GM19467 (cell line): ENCODE measurements at regions not wholly inside any gene's neighbourhood (a gene's known extent, or its start where the extent isn't known, plus 50 kb on each side); places are given as distances from the start of the nearest gene placed in this dataset.

Experiments
- ATAC-seq: cut with Tn5 transposase; IDR thresholded peaks from one replicate; pipeline ENCODE4 v1.9.1; 2021; ENCODE audit warnings: mild to moderate bottlenecking, moderate library complexity; ENCODE audit not compliant: unreplicated experiment

DNA sequence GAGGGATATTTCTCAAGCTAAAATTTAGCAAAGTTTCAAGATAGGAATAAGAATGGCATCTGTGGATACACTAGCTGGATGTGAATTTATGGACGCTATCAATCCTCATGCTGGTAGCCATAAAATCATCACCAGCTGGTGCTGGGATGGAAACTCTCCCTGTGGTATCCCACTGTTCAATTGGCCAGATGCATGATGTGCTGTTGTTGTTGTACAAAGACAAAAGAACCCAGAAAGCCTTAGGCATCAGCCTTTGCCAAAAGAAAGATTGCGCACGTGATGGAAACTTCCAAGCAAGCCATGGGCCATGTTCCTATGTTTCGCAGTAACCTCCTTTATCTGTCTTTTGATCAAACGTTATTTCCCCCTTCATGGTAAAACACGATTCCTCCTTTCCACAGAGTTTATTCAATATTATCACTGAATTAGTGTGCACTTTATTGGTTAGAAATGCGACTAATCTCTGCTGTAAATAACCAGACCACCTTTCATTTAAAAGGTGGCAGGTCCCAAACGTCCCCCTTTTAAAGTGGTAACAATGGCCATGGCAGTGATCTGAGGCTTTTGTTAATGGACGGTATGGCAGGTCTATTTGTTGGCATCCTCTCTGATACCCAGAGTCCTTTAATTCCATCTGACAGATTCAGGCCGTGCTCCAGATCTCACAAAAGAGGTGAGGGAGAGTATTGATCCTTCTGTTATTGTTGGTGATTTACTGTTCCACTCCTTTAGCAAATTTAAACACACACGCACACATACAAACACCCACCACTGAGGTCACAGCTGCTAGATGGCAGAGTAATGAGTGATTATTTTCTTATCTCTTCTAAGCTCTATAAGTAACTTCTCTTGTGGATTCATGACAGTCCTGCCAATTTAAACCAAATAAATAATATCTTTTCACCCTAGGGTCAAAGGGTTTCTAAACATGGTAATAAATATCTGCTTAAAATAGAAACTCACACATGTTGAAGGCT lies 291.2 kb upstream of the KCNMB2 start:
- no peak for ATAC-seq

DNA sequence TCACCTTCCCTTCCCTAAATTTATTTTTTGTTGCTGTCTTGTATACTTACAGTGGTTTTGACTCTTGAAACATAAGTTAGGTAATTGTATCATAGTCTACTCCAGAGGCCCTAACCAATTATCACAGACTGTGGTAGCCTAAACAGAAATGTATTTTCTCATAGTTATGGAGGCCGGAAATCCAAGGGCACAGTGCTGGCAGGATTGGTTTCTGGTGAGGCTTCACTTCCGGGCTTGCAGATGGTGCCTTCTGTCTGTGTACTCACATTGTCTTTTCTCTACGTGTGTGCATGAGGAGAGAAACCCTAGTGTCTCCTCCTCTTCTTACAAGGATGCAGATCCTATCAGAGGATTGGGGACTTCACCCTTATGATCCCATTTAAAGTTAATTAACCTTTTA lies 290.2 kb upstream of the KCNMB2 start:
- ATAC-seq, result no peak

DNA sequence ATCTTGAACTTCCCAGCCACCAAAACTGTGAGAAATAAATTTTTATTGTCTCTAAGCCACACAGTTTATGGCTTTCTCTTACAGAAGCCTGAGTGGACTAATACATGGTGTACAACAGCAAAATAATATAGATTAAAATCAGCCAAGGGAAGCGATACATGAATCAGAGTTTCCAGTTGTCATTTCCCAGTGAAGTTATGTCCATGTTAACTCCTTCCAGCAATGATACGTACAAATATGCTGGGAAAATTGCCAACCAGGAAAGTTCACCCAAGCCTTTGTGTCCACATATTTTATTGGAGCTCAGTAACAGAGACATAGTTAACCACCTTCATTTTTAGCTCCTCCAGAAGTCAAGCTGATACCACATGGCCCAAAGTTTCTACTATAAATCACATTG lies 280.9 kb upstream of the KCNMB2 start:
- ATAC-seq, result no peak

DNA sequence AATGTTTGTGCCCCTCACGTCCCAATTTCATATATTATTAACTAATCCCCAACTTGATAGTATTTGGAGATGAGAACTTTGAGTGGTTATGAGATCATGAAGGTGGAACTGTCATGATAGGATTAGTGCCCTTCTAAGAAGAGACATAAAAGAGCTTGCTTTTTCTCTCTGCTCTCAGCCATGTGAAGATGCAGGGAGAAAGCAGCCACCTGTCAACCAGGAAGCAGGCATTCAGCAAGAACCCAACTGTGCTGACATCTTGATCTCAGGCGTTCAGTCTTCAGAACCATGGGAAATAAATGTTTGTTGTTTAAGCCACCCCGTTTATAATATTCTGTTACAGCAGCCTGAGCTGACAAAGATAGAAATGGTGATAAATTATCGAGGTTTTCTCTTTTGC lies 278.7 kb upstream of the KCNMB2 start:
- ATAC-seq, result no peak

DNA sequence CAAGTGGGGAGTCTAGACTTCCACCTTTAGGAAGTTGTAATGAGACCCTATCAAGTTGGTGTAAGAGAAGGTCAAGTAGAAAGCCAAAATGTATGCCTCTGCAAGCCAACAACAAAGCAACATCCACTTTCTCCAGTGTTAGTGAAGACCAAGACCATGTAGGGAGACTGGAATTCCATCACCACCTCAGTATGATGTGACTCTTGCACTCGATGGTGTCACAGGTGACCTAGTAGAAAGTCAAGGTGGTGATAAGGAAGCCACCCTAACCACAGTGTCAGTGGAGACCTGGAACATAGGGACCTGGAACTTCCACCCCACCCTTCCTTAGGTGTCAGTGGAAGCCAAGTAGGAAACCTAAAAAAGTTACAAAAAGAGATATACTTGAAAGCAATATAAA lies 278.1 kb upstream of the KCNMB2 start:
- no peak for ATAC-seq

DNA sequence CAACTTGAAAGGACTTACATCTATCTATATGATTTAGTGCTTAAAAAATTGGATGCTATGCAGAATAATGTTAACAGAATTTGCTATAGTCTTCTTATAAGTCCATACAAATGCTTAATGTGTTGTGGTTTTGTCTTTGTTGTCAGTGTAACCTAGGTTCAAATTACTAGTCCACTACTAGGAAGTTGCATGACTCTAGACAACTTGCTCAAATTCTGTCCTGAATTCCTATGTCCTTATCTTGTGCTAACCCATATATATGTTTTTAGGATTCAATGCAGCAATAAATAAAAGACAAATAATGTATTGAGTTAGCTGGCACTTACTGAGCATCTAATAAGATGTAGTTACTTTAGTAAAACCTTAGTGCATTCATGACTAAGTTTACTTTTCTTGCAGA lies 276.5 kb upstream of the KCNMB2 start:
- no peak for ATAC-seq

DNA sequence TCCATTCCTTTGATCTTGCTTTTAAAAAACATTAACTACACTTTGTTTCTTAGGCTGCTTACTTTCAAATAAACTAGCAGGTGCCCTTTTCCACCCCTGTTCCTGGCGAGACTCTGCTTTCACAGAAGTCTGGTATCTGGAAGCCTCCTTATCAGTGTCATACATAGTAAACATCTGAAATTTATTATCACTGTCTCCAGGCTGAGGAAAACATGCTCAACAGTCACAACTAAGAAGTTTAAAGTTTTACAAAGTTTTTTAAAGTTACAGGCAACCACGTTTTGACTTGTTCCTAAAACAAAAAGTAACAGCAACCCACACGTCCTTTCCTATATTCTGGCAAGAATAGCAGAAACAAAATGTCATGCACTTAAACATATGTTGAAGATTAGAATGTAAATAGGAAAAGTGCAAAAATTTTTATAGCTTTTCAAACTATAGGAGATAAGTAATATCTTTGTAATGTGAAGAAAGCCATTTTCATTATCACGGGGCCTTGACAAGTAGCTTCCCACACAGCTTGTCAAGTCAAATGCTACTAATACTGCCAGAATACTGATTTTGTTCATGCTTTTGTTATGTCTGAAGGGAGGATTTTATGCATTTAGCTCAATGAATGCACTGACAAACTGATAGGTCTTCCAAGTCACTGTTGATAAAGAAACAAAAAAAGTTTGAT lies 275.2 kb upstream of the KCNMB2 start:
- no peak for ATAC-seq

DNA sequence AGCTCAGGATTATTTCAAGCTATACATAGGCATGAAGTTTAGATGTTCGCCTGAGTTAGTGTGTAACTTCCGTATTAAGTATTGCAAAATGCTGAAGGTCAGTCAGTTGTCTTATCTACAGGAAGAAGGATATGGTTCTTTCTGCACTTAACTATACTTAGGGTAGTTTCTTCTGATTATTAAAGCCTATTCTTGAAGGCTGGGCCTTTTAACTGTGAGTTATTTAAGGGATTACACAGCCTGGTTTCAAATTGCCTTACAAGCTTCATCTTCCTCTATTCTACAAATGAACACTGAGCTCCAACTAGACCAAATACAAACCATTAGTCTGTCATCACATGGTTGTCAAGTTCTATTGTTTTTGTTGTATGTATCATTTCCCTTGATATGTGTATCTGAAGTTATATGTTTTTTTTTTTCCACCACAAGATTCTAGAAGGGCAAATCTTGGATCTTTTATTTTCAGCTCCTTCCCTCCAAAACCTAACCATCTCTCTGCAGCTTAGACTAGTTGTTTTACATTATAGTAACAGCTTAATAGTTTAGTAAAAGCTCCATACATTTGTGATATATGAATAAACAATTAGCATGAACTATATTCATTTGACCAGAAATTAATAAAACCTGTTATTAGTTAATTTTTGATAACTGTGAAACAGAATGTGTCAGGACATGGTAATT lies 272.9 kb upstream of the KCNMB2 start:
- no peak for ATAC-seq

DNA sequence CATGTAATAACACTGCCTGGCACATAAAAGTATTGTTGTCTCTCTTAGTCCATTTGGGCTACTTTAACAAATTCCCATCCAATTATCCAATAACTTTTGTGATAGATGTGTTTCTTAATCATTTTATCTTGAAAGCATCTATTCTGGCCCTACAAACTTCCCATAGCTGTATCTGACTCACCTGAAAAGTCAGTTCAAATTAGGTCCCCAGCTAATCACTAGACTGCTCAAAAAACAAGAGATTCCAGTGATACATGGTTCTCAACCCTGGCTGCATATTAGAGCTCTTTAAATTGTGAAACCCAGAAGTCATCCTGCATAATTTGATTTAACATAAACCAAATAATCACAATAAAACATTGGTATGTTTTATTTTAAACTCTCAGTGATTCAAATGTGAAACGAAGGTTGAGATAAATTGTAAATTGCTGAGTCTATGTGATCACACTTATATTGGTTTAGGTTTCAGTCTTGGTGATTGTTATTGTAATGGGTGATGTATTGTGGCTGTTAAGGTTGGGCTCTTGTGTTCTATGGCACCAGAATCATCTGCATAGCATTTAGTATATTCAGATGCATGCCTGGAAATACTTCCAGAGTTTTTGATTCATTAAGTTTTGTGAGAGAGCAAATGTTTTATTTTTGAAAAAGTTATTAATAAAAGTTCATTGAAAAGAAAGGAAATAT lies 268.9 kb upstream of the KCNMB2 start:
- ATAC-seq, result no peak

DNA sequence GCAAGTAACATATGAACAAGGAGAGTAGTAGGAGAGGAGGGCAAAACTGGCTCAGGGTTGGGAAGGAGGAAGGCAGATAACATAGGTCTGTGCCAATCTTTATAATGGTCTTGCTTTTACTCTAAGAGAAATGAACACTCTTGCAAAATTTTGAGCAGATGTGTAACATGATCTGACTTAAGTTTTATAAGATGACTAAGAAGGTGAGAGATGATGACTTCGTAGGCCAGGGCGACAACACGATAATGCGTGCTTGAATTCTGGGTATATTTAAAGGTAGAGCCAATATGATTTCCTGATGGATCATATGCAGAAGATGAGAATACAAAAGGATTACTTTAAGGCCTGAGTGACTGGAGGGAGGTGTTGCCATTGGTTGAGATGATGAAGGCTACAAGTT lies 265.4 kb upstream of the KCNMB2 start:
- no peak for ATAC-seq

DNA sequence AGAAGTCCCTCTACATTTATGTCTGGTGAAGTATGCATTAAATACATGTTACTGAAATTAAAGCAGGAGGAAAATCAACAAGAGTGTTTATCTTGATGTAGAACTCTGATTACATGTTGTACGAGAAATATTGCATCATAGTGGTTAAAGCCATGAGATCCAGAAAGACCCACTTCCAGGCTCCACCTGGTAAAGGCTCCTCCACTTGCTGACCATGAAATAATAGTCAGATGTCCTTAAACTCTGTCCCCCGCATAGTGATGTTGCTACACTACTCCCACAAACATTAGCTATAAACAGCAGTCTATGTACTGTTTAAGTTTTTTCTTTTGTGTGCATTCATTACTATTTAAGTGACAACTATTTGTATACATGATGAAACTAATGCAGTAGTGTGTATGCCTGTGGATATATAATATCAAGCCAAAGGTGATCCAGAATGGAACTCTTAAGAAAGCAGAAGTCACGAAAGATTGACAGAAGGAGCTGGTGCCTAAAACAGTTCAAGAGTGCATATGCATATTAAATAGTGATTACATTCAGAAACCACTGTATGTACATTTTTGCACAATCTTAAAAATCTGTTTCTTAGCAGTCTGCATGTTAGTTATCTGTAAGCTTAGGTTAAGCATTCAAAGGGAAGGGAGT lies 264.4 kb upstream of the KCNMB2 start:
- ATAC-seq, result no peak

DNA sequence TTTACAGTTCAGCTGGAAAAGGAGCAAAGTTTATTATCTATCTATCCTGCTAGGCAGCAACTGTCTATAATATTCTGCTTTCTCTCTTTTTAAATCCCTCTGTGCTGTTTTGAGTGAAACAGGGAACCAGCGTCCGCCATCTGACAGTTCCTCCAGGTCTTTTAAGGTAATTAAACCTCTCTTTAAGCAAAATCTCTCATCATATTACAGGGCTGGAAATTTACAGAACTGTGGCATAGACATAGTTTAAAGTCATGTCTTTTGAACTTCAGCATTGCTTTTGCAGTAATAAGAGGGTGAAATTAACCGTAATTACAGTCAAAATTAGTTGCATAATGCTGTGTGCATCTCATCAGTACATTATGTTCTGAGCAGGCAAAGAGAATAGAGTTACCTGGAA lies 263.4 kb upstream of the KCNMB2 start:
- ATAC-seq, result no peak

DNA sequence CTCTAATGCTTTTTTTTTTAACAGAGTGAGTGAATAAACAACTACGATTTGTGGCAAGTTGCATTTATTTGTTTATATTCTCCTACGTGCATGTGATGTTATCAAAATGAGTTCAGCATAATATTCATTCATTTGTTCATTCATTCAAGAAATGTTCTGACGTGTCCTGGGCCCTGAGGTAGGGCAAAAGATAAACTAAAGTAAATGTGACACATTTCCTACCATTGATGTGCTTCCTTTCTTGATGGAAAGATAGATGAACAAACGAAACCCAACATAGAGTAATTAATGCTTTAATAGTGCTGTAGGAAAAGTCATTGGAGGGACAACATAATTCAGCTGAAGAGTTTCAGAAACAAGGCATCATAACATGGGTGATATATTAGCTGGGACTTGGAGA lies 261.5 kb upstream of the KCNMB2 start:
- ATAC-seq, result no peak

DNA sequence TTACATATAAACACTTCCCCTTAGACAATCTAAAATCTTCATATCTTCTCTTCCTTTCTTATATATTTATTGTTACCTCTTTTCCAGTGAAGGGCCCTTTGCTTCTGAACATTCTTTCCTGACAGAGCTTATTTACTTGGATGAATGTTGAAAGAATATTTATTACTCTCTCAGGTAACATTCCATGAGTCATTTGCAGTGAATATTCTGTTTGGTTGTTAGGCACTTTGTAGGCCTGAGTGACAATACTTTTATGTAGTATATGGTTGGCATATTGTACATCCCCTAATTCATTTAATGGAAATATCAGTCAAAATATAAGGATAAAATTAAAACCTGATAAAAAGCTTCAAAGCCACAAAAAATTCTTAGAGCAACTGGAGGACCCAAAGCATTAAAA lies 260.9 kb upstream of the KCNMB2 start:
- no peak for ATAC-seq

DNA sequence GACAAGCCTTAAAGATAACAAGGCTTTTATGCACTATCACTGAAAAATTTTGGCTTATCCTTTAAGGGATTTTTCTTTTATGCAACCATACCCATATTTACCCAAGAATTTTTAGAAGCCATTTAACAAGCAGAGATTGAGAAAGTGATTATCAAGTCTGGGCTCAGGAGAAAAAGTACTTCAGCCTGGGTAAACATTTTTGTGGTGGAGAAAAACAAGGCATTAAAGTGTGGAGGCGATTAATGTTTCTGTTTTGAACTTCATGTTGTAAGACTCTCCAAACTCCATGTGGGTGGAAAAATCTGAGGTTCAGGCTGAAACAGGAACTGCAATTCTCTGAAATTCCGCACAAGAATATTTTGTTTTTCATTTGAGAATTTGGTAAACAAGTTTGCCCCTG lies 260.4 kb upstream of the KCNMB2 start:
- no peak for ATAC-seq

DNA sequence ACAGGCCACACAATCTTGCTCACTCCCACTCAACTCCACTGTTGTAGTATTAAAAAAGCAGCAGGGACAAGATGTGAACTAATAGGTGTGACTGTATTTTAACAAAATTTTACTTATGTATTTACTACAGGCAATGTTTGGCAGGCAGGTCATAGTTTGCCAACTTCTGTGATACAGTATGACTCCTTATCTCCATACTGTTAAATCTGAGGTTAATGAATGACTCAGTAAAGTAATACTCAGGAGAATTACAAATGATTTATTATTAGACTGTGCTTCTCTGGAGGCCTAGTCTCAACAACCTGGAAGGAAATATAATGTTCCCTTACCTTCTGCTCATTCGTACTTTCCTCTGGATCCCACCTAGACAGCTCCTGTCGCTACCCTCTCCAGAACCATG lies 258.6 kb upstream of the KCNMB2 start:
- no peak for ATAC-seq

DNA sequence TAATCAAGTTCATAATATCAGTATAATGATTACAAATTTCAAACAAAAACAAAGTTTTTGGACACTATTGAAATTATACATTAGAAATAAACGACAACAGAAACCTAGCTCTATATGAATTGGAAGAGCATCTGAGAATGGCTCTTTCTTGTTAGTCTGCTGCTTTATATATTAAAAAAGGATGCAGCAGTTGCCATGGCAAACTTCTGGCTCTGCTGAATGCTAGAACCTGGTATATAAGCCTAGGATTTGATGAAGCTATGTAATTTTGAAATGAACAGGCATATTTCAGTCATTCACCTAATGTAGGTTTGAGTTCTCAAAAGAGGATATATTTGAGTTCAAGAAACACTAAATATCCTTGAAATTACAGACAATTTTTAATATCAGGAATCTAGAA lies 252.7 kb upstream of the KCNMB2 start:
- no peak for ATAC-seq

DNA sequence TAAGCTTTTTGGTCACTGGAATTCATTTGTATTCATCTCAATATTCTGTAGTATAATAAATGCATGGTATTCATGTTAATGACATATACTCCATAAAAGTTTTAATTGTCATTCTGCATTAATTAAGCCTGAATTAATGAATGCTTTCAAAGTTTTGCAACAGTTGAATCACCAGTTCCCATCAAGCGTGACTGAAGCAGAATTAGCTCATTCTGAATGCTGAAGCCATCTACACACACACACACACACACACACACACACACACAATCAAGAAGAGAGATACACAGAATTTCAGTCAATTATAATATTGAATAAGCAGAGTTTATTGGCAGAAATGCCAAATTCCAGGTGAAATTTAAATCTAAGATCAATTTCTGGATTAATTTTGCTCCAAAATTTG lies 252.1 kb upstream of the KCNMB2 start:
- no peak for ATAC-seq

DNA sequence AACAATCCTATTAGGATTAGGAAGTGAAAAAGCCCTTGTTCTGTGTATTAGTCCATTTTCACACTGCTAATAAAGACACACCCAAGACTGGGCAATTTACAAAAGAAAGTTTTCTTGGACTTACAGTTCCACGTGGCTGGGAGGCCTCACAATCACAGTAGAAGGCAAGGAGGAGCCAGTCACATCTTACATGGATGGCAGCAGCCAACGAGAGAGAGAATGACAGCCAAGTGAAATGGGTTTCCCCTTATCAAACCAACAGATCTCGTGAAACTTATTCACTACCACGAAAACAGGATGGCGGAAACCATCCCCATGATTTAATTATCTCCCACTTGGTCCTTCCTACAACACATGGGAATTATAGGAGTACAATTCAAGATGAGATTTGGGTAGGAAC lies 248.2 kb upstream of the KCNMB2 start:
- ATAC-seq, result no peak

DNA sequence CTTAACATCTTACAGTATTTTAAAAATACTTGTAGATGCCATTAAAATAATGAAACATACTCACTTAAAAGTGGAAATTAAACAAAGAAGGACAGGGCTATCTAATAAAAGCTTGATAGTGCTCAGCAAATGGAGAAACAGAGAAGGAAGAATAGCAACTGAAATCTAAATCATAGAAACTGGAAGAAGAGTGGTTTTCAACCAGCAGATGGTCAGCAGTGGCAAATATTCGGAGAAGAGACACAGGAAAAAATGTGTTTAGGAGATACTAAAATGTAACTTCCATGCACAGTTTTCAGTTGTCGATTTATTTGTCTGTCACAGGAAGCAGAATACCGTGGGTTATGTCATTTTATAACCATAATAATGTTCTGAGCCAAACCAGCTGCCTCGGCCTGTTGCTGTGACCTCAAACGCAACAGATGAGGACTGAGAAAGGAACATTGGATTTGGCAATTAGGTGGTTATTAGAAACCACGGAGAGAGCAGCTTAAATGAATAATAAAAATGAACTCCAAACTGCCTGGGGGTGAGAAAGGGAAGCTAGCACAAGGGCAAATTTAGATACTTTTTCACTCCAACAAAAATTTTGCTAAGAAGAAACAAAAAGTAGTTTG lies 246.6 kb upstream of the KCNMB2 start:
- no peak for ATAC-seq
